SK-N-SH (cell line): ENCODE measurements at regions not wholly inside any gene's neighbourhood (a gene's known extent, or its start where the extent isn't known, plus 50 kb on each side); places are given as distances from the start of the nearest gene placed in this dataset.

Experiments used
- CTCF ChIA-PET: fragments of 300-600, 350-600 bp; formaldehyde crosslinking; extraction: SDS; loops from one replicate; lab custom pipeline; 2021; lab: Yijun Ruan, JAX
- POLR2A ChIA-PET: fragments of 350-600 bp; sonication (Branson Sonifier 250); formaldehyde crosslinking; extraction: SDS; loops from one replicate; lab custom pipeline; 2020; ENCODE audit warnings: antibody characterized with exemption, inconsistent platforms; lab: Yijun Ruan, JAX
- DNase-seq: peaks from one replicate; pipeline ENCODE4 v3.0.0; 2012
- H2AFZ ChIP-seq: fragments of 200-600 bp; sonication (generic); 2 replicates; pipeline ENCODE4 v1.8.1; 2016; ENCODE audit warnings: antibody characterized with exemption, mild to moderate bottlenecking, low read depth
- H3F3A ChIP-seq: fragments of 200-600 bp; sonication (generic); replicated peaks from 2 replicates; pipeline ENCODE3; 2016; ENCODE audit warnings: antibody characterized with exemption, mild to moderate bottlenecking; ENCODE audit not compliant: insufficient read depth
- H3K27ac ChIP-seq, 2 experiments: fragments of 200-500 bp in 1 of 2; fragments of 200-600 bp in 1 of 2; sonication (Bioruptor generic) in 1 of 2; sonication (generic), shearing (Covaris generic) in 1 of 2; 2 replicates each; pipeline versions ENCODE4 v1.5.1 to v1.6.1; 2014 to 2016; ENCODE audit warnings: low read depth in 2 of 2, inconsistent platforms in 1 of 2, low read length in 1 of 2, mild to moderate bottlenecking in 1 of 2, mixed read lengths in 1 of 2
- H3K27me3 ChIP-seq: fragments of 200-600 bp; sonication (generic), shearing (Covaris generic); 2 replicates; pipeline ENCODE4 v1.6.1; 2016; ENCODE audit warnings: mixed run types; ENCODE audit not compliant: insufficient read depth
- H3K36me3 ChIP-seq, 2 experiments: fragments of 200-500 bp in 1 of 2; fragments of 200-600 bp in 1 of 2; sonication (Bioruptor generic) in 1 of 2; sonication (generic) in 1 of 2; replicated peaks in 1 of 2; 2 replicates each; pipeline versions ENCODE3 to v1.5.1; 2014 to 2016; ENCODE audit warnings: low read length in 1 of 2, mild to moderate bottlenecking in 1 of 2; ENCODE audit not compliant: insufficient read depth in 2 of 2, control insufficient read depth in 1 of 2
- H3K4me1 ChIP-seq, 2 experiments: fragments of 200-500 bp in 1 of 2; fragments of 200-600 bp in 1 of 2; sonication (Bioruptor generic) in 1 of 2; sonication (generic), shearing (Covaris generic) in 1 of 2; 2 replicates each; pipeline versions ENCODE4 v1.5.1 to v1.6.1; 2014 to 2016; ENCODE audit warnings: low read depth in 1 of 2, low read length in 1 of 2, mixed run types in 1 of 2; ENCODE audit not compliant: insufficient read depth in 2 of 2, control insufficient read depth in 1 of 2
- H3K4me2 ChIP-seq: fragments of 200-600 bp; sonication (generic), shearing (Covaris generic); 2 replicates; pipeline ENCODE4 v1.6.1; 2017; ENCODE audit warnings: mixed run types
- H3K4me3 ChIP-seq, 2 experiments: fragments of 200-500 bp in 1 of 2; fragments of 200-600 bp in 1 of 2; sonication (Bioruptor generic) in 1 of 2; sonication (generic), shearing (Covaris generic) in 1 of 2; 2 replicates each; pipeline versions ENCODE4 v1.5.1 to v1.8.1; 2014 to 2016; ENCODE audit warnings: low read depth in 2 of 2, inconsistent platforms in 1 of 2, low read length in 1 of 2, mild to moderate bottlenecking in 1 of 2, mixed read lengths in 1 of 2, moderate library complexity in 1 of 2
- H3K79me2 ChIP-seq: fragments of 200-600 bp; sonication (generic); 2 replicates; pipeline ENCODE4 v1.8.1; 2017; ENCODE audit warnings: mild to moderate bottlenecking; ENCODE audit not compliant: insufficient read depth
- H3K9ac ChIP-seq: fragments of 200-600 bp; sonication (generic); 2 replicates; pipeline ENCODE4 v1.6.1; 2017; ENCODE audit warnings: mixed run types
- H3K9me2 ChIP-seq: fragments of 200-600 bp; sonication (generic); 2 replicates; pipeline ENCODE4 v1.6.1; 2017; ENCODE audit warnings: mixed run types
- H3K9me3 ChIP-seq: fragments of 200-600 bp; sonication (generic); 2 replicates; pipeline ENCODE4 v1.6.1; 2017; ENCODE audit warnings: mixed run types, mild to moderate bottlenecking, moderate library complexity
- H4K20me1 ChIP-seq: fragments of 200-600 bp; sonication (generic); 2 replicates; pipeline ENCODE4 v1.6.1; 2017; ENCODE audit warnings: mild to moderate bottlenecking, mixed run types; ENCODE audit not compliant: insufficient read depth
- EP300 ChIP-seq, 2 experiments: IDR thresholded peaks; 2 replicates each; pipeline versions ENCODE4 v1.4.0 to v1.6.1; 2012; ENCODE audit warnings: borderline replicate concordance in 1 of 2, low read depth in 1 of 2, low read length in 1 of 2
- EZH2phosphoT487 ChIP-seq: fragments of 200-600 bp; sonication (generic); IDR thresholded peaks from 2 replicates; pipeline ENCODE4 v1.6.1; 2017; ENCODE audit warnings: low read depth, mixed run types, mild to moderate bottlenecking, antibody characterized with exemption, moderate library complexity, borderline replicate concordance
- FOSL2 ChIP-seq: IDR thresholded peaks from 2 replicates; pipeline ENCODE4 v1.4.0; 2012; ENCODE audit warnings: low read depth, mild to moderate bottlenecking, moderate library complexity, borderline replicate concordance
- JUND ChIP-seq: IDR thresholded peaks from 2 replicates; pipeline ENCODE4 v1.4.0; 2012
- MXI1 ChIP-seq: IDR thresholded peaks from 2 replicates; pipeline ENCODE4 v1.6.1; 2012; ENCODE audit warnings: mild to moderate bottlenecking, low read depth, low read length, improper control_type of control experiment
- NFIC ChIP-seq: IDR thresholded peaks from 2 replicates; pipeline ENCODE4 v1.4.0; 2012; ENCODE audit warnings: borderline replicate concordance
- NRF1 ChIP-seq: IDR thresholded peaks from 2 replicates; pipeline ENCODE4 v1.6.1; 2012; ENCODE audit warnings: low read depth, mild to moderate bottlenecking, low read length
- PBX3 ChIP-seq: IDR thresholded peaks from 2 replicates; pipeline ENCODE4; 2012
- RAD21 ChIP-seq: IDR thresholded peaks from 2 replicates; pipeline ENCODE4 v1.6.1; 2012; ENCODE audit warnings: mild to moderate bottlenecking, low read length
- RCOR1 ChIP-seq: fragments of 150-350 bp; IDR thresholded peaks from 2 replicates; pipeline ENCODE4 v1.6.1; 2017; ENCODE audit warnings: antibody characterized with exemption, low read length
- RFX5 ChIP-seq: IDR thresholded peaks from 2 replicates; pipeline ENCODE4 v1.6.1; 2012; ENCODE audit warnings: mild to moderate bottlenecking, improper control_type of control experiment, low read length
- SMC3 ChIP-seq: IDR thresholded peaks from 2 replicates; pipeline ENCODE4 v1.6.1; 2012; ENCODE audit warnings: low read depth, low read length, improper control_type of control experiment
- TAF1 ChIP-seq: IDR thresholded peaks from 2 replicates; pipeline ENCODE4 v1.6.1; 2012; ENCODE audit warnings: low read depth, mild to moderate bottlenecking, low read length, moderate library complexity, borderline replicate concordance
- USF1 ChIP-seq: IDR thresholded peaks from 2 replicates; pipeline ENCODE4 v1.4.0; 2012; ENCODE audit warnings: low read depth, borderline replicate concordance
- ZBTB33 ChIP-seq: IDR thresholded peaks from 2 replicates; pipeline ENCODE4 v1.4.0; 2012; ENCODE audit warnings: low read depth, borderline replicate concordance
- WGBS: methylation state at CpG from one replicate; pipeline ENCODE4 v1.1.6; 2017; ENCODE audit warnings: low lambda C conversion rate; 5-methylcytosine and 5-hydroxymethylcytosine counted together
- TF ChIP-seq, protein P1 (sequence below): fragments of 150-350 bp; IDR thresholded peaks from 2 replicates; pipeline ENCODE4 v1.6.1; 2016; ENCODE audit warnings: mild to moderate bottlenecking, low read depth, low read length

- Histone ChIP-seq H3K27ac (no peak overlapping the region), H3K9ac (no peak overlapping the region), H3K4me2 (no peak overlapping the region), H3K9me3 (no peaks in the 10 kb centered on the region), H3K79me2 (no peaks in the 10 kb centered on the region), H3K4me3 (no peak overlapping the region), H3K4me1 (no peaks in the 10 kb centered on the region), H3K27me3 (peaks cover 5% of the 10 kb centered on the region; the same call in 1 of the 2 replicates), H3K36me3 (no peaks in the 10 kb centered on the region), H3F3A (no peaks in the 10 kb centered on the region), H2AFZ (no peak overlapping the region; the same call in 1 of the 2 replicates), H4K20me1 (no peaks in the 10 kb centered on the region)
- CTCF ChIA-PET = no interaction called here
- 7% methylated on average over 5 of the region's 5 CpGs for WGBS
- DNase-seq = no peak
- TF ChIP-seq RFX5 = no peak
- no peak for TF ChIP-seq RCOR1
- TF ChIP-seq SMC3 = no peak
- no peak for TF ChIP-seq TAF1
- no peak for TF ChIP-seq EZH2phosphoT487
- TF ChIP-seq USF1 = no peak
- TF ChIP-seq PBX3 = no peak
- no peak for TF ChIP-seq FOSL2
- TF ChIP-seq NFIC = no peak
- TF ChIP-seq, protein P1, sequence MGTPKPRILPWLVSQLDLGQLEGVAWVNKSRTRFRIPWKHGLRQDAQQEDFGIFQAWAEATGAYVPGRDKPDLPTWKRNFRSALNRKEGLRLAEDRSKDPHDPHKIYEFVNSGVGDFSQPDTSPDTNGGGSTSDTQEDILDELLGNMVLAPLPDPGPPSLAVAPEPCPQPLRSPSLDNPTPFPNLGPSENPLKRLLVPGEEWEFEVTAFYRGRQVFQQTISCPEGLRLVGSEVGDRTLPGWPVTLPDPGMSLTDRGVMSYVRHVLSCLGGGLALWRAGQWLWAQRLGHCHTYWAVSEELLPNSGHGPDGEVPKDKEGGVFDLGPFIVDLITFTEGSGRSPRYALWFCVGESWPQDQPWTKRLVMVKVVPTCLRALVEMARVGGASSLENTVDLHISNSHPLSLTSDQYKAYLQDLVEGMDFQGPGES = no peak
- TF ChIP-seq NRF1 = no peak
- TF ChIP-seq JUND = no peak
- no peak for TF ChIP-seq EP300 (IDR thresholded peaks at IDR 0.05; ENCODE audit: borderline replicate concordance in 1 of 2, low read depth in 1 of 2, low read length in 1 of 2)
- TF ChIP-seq, all 33 proteins: peak for 0
- POLR2A ChIA-PET = no interaction called here
- no peaks in the 10 kb centered on the region for H3K9me2 ChIP-seq
Observed at GRCh38 chr9:71302776-71303175, 181.4 kb upstream of the TRPM3 start.

DNA sequence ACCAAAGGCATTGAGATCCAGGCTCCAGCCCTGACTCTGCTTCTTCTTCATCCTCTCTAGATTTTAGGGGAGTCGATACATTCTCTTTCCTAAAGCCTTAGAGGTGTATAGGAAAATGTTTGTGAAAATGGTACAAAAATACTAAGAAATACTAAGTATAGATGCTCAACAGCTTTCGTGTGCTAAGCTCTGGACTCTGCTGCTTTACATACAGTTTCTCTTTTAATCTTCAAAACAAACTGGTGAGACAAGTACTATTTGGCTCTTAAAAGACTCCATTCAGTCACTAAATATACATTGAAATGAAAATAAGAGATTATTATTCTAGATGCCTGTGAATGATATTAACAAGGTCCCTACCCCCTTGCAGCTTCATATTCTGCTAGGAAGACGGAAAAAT is 174.5 kb upstream of the TRPM3 start:
- H3F3A ChIP-seq = no peaks in the 10 kb centered on the region
- DNase-seq = no peak
- no peaks in the 10 kb centered on the region for H3K36me3 ChIP-seq
- no peak overlapping the region for H3K4me3 ChIP-seq
- no peaks in the 10 kb centered on the region for H3K9me2 ChIP-seq
- CTCF ChIA-PET = interaction anchor here (2.1 to 3.2 kb wide), 2 partner anchors 11 kb away, joined by 12 to 18 read pairs; no protein-coding TSS in a partner anchor
- H3K9me3 ChIP-seq = no peaks in the 10 kb centered on the region
- no peaks in the 10 kb centered on the region for H3K27me3 ChIP-seq
- H3K9ac ChIP-seq = no peak overlapping the region
- POLR2A ChIA-PET = no interaction called here
- H3K79me2 ChIP-seq = no peaks in the 10 kb centered on the region
- no peaks in the 10 kb centered on the region for H3K4me1 ChIP-seq
- no peak for TF ChIP-seq MXI1
- no peak for TF ChIP-seq ZBTB33
- no peak for TF ChIP-seq SMC3
- no peak for TF ChIP-seq NFIC
- no peak for TF ChIP-seq RAD21
- no peak for TF ChIP-seq NRF1
- no peak overlapping the region for H3K4me2 ChIP-seq
- WGBS = 4% methylated on average over 3 of the region's 3 CpGs
- H3K27ac ChIP-seq = no peak overlapping the region
- H2AFZ ChIP-seq = no peak overlapping the region
- no peaks in the 10 kb centered on the region for H4K20me1 ChIP-seq
